ENCODE measurements at regions not wholly inside any gene's neighbourhood (a gene's known extent, or its start where the extent isn't known, plus 50 kb on each side); places are given as distances from the start of the nearest gene placed in this dataset.

DNA sequence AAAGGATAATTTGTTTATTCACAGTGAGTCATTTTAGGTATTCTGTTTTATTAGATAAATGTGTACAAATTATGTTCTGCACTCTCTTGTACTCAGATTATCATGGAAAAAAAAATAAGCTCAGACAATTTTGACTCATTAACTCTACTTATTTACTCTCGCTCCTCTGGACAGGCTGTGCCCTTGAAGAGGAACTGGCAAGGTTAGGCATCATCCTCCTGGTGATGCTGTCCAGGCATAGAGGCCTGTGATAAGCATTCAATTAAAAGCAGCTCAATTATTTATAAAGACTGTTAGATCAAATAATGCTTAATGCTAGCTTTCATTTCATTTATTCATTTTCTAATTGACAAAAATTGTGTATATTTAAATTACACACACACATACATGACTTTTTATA lies 518.5 kb downstream of the TENT5A start:
- TF ChIP-seq, protein P1, sequence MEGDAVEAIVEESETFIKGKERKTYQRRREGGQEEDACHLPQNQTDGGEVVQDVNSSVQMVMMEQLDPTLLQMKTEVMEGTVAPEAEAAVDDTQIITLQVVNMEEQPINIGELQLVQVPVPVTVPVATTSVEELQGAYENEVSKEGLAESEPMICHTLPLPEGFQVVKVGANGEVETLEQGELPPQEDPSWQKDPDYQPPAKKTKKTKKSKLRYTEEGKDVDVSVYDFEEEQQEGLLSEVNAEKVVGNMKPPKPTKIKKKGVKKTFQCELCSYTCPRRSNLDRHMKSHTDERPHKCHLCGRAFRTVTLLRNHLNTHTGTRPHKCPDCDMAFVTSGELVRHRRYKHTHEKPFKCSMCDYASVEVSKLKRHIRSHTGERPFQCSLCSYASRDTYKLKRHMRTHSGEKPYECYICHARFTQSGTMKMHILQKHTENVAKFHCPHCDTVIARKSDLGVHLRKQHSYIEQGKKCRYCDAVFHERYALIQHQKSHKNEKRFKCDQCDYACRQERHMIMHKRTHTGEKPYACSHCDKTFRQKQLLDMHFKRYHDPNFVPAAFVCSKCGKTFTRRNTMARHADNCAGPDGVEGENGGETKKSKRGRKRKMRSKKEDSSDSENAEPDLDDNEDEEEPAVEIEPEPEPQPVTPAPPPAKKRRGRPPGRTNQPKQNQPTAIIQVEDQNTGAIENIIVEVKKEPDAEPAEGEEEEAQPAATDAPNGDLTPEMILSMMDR (conservative IDR thresholded peaks at IDR 0.05; ENCODE audit: low read length), result no peak
- TF ChIP-seq EZH2phosphoT487 (IDR thresholded peaks at IDR 0.05; ENCODE audit: borderline replicate concordance, low read depth, low read length), result no peak
